Fibroblast of skin of scalp (primary cell): ENCODE measurements at regions not wholly inside any gene's neighbourhood (a gene's known extent, or its start where the extent isn't known, plus 50 kb on each side); places are given as distances from the start of the nearest gene placed in this dataset.

Source experiments
- DNase-seq: peaks from one replicate; pipeline ENCODE4 v3.0.0-alpha.2; 2013

- no peak for DNase-seq
Observed at GRCh38 chr11:70630816-70631623, 232.7 kb downstream of the CTTN start.

DNA sequence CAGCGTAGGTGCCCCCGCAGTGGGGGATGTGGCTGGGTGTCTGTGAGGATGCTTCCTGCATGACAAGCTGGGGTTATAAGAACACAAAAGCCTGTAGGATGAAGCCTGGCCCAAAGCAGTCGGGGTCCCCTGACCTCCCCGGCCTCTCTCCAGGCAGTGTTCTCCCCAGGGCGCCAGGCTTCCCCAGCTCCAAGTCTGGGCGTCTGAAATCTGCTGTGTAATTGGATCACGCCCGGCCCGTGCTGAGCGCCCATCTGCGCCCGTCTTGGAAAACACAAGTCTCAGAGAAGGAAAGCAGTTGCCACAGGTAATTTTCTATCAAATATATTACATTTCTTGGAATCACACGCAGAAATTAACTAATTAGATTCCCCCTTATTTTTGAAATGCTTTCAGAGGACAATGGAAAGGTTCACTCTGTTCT lies 233.3 kb downstream of the CTTN start:
- no peak for DNase-seq

- no peak for DNase-seq
Observed at GRCh38 chr11:70633610-70634009, 235.3 kb downstream of the CTTN start.

DNA sequence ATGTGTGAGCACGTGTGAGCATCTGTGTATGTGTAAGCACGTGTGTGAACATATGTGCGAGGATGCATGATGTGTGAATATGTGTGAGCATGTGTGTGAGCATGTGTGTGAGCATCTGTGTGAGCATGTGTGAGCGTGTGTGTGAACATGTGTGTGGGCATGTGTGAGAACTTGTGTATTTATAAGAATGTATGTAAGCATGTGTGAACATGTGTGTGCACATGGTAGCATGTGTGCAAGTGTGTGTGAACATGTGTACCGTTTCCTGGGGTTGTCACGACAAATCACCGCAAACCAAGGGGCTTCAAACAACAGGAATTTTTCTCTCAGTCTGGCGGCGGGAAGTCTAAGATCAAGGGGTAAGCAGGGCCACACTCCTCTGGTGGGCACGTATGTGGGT lies 238.3 kb downstream of the CTTN start:
- DNase-seq = no peak

DNA sequence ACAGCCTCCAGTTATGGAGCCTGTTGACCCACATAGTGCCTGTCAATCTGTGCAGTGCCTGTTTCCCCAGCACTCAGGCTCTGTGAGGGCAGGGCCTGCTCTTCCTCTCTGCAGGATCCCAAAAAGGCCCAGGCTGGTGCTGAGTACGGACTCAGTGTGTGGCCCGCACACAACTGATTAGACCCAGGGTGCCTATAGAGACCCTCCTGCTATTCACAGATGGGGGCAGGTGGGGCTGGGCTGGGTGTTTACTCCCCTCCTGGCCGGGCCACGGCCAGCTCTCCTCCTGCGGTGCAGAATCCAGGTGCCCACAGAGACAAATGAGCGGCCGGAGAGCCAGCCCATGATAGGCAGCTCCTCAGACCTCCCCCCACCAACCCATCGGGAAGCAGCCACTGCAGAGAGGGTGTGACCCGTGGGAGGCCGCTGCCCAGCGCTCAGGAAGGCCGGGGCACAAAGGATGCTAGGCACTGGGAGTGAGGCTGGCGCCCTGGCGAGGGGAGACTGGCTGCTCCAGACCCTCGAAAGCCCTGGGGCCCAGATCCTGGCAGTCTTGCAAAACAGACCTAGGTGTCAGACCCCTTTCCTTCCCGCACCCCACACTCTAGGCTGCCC lies 239.0 kb downstream of the CTTN start:
- no peak for DNase-seq

GRCh38 chr11:70637949-70638583 lies 239.7 kb downstream of the CTTN start:
- no peak for DNase-seq

DNA sequence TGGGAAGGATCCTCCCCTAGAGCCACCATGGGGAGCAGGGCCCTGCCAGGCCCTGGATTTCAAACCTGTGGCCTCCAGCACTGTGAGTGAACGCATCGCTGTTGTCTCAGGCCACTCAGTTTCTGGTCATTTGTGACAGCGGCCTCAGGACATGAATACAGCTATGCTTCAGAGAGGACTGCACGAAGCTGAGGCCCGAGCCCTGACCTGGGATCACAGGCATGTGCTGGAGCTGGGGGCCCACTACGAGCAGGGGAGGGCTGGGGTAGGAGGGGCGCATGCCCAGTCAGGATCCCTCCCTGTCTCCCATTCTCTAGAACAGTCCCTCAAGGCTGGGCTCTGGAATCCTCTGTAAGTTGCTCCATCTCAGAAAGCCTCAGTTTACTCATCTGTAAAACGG lies 242.1 kb downstream of the CTTN start:
- no peak for DNase-seq

- DNase-seq = no peak
Observed at GRCh38 chr11:70641369-70641768, 243.0 kb downstream of the CTTN start.

DNA sequence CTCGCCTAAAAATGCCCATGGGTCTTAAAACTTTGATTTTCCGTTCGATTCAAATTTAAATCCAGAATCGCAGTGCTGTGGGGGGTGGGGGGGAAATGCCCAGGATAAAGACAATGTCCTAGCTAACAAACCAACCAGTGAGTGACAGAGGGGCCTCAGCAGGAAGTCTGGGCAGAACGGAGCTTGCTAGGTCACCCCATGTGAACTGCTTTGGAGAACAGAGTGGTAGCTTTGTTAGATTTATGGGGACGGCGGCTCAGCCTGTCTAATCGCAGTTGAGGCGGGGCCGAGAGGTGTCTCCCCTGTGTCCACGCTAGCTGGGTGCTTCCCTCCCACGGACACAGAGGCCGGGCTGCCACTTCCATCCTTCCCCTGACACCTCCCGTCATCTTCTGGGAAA lies 243.9 kb downstream of the CTTN start:
- no peak for DNase-seq

DNA sequence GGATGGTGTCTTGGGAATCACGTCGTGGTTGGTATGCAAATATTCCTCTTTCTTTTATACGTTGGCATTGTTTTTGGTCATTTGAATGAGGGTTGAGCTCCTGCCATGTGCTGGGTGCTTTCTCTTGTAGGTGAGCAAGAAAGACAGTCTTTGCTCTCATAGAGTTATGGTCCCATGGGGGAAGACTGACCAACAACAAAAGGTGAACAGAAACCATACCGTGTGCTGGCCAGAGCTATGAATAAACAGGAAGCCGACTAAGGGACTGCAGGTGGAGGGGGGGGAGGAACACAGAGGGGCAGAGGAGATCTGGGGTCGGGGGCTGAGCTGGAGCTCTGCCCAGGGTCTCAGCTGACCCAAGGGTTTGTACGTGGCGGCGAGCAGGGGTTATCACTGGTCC lies 245.3 kb downstream of the CTTN start:
- no peak for DNase-seq

DNA sequence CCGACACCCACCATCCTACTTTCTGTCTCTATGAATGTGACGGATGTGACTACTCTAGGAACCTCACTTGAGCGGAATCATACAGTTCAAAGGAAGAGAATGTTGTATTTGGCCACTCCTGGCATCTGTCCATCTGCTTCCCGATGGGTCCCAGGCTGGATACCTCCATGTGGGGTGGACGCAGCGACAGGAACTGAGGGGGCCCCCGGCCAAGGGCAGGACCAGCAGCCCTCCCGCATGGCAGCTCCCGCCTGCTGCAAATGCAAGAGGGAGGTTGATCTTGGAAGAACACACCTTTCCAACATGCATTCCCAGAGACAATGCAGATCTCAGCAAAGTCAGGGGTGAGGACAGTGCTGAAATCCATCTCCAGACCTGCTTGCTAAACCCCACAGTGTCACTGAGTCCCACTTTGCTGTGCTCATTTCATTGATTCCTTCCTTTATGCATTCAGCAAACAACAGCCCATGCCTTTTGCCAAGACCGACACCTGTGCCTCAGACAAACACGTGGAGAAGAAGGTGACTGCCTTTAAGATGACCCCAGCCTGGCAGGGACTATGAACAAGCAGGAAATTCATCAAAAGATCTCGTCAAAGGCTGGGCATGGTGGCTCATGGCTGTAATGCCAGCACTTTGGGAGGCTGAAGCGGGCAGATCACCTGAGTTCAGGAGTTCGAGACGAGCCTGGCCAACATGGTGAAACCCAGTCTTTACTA lies 246.2 kb downstream of the CTTN start:
- no peak for DNase-seq

GRCh38 chr11:70645537-70645936 lies 247.2 kb downstream of the CTTN start:
- no peak for DNase-seq

GRCh38 chr11:70646272-70647049 lies 248.1 kb downstream of the CTTN start:
- no peak for DNase-seq

GRCh38 chr11:70647188-70648166 lies 249.1 kb downstream of the CTTN start:
- DNase-seq = no peak

DNA sequence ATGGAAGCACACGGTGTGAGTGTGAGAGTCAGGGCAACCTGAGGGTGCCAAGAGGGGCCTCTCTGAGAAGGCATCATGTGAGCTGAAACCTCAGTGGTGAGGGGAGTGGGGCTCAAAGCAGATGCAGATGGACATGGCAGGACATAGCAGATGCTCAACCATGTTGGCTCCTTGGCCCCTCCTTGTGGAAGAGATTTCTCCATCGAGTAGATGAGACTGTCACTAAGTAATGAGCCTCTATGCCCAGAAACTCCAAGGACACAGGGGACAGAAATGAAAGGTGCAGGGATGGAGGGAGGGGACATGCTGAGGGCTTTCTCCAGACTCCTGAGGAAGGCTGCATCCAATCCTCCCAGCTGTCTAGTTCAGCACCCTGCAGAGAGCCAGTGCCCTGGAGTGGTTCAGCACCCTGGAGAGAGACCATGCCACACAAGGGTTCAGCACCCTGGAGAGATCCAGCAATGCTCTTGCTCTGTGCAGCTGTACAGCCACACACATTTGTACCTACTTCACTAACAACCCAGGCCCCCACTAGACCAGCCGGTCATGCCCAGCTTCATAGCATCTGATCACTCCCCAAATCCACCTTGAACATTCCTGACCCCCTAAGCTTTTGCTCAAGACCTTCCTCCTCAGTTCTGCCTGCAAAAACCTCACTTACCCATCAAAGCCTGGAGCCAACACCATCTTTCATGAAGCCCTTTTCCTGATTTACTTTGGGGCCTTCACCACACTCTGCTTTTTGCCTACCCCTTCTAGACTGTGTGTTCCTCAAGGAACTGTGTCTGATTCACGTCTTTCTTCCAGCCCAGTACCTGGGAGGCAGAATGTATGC lies 252.0 kb downstream of the CTTN start:
- peak; percentile 73 for DNase-seq

GRCh38 chr11:70651031-70651430 lies 252.7 kb downstream of the CTTN start:
- DNase-seq = no peak

DNA sequence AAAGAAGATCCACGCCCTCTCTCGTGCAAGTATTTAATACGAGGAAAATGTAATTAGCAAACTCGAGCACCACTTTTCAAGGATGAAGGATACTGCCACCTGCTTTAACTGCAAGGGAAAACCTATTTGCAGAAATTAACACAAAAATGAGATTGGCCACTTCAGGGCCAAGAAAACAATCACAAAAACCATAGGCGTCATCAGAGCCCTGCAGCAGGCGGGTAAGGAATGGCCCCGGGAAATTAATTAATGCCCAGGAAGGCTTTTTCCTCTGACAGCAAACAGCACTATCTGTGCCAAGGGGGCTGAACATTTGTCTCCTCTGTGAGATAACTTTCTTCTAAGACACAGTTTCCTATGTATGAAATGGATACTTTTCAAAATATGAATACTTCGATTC lies 255.7 kb downstream of the CTTN start:
- DNase-seq = no peak

- no peak for DNase-seq
Observed at GRCh38 chr11:70655816-70656215, 257.5 kb downstream of the CTTN start.

GRCh38 chr11:70656252-70656651 lies 257.9 kb downstream of the CTTN start:
- DNase-seq = no peak
